ENCODE measurements at regions not wholly inside any gene's neighbourhood (a gene's known extent, or its start where the extent isn't known, plus 50 kb on each side); places are given as distances from the start of the nearest gene placed in this dataset.

DNA sequence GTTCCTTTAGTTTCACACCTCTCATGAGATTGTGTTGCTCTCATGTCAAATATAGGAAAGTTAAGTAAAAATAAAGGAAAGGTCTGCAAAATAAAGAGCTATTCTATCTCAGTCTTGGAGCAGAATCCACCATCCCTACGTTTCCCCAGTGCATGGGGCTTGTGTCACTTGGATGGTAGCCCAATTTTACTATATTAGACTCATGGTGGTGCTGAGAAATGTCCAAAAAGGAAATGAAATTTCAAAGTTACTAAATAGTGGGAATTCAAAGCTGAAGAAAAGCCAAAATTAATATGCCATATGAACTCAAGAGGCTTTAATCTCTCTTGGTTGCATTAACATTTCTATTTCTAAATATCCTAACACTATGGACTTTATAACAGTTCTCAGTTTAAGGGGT lies 1283.3 kb upstream of the GJE1 start:
- Histone ChIP-seq H2AFZ (no peak overlapping the region), H3F3A (ENCODE audit: insufficient read depth) (peaks cover 25% of the 10 kb centered on the region), H3K27ac (no peak overlapping the region), H3K9me3 (ENCODE audit: low read depth) (no peaks in the 10 kb centered on the region), H4K20me1 (ENCODE audit: insufficient read depth) (no peaks in the 10 kb centered on the region), H3K9me2 (ENCODE audit: insufficient read depth) (no peaks in the 10 kb centered on the region), H3K36me3 (ENCODE audit: low read depth) (no peaks in the 10 kb centered on the region), H3K4me1 (ENCODE audit: insufficient read depth) (peaks cover 57% of the 10 kb centered on the region), H3K4me3 (no peak overlapping the region), H3K9ac (no peak overlapping the region), H3K79me2 (ENCODE audit: insufficient read depth) (no peaks in the 10 kb centered on the region), H3K27me3 (replicated peaks; ENCODE audit: insufficient read depth) (no peaks in the 10 kb centered on the region), H3K4me2 (ENCODE audit: unreplicated experiment) (peak overlapping the region; percentile 19)
- WGBS, 2 experiments (ENCODE audit: low coverage in 1 of 2, low lambda C conversion rate in 2 of 2, missing lambda C conversion rate in 2 of 2) = 93 to 96% methylated on average over 1 of the region's 1 CpG
- no peak for TF ChIP-seq EZH2phosphoT487 (IDR thresholded peaks at IDR 0.05; ENCODE audit: insufficient read depth, low read depth)
- TF ChIP-seq EZH2 (IDR thresholded peaks at IDR 0.05; ENCODE audit: insufficient read depth, poor library complexity, severe bottlenecking) = no peak
- DNase-seq = no peak
- in situ Hi-C loops (cut with MboI) = no loop called here

DNA sequence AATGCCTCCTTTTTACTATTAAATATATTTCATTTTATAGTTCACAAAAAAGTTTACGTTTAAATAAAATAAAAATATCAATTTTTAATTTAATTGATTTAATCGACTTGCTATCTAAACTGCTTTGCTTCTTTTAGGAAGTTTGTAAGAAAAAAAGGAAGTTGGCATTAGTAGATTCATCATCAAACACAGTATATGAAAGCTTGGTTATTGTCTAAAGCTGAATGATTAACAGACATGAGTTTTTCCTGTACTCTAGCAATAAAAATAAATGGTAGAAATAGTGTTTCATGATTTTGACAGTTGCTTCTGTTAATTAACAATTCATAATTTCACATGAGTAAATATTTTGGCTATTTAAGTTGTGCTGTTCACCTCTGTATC lies 1285.5 kb upstream of the GJE1 start:
- peaks cover 51% of the 10 kb centered on the region for H3K4me1 ChIP-seq (ENCODE audit: insufficient read depth)
- H3K9me3 ChIP-seq (ENCODE audit: low read depth) = no peaks in the 10 kb centered on the region
- TF ChIP-seq EZH2 (IDR thresholded peaks at IDR 0.05; ENCODE audit: insufficient read depth, poor library complexity, severe bottlenecking) = no peak
- TF ChIP-seq EZH2phosphoT487 (IDR thresholded peaks at IDR 0.05; ENCODE audit: insufficient read depth, low read depth) = no peak
- peak overlapping the region; percentile 42 for H3K4me2 ChIP-seq (ENCODE audit: unreplicated experiment)
- no peaks in the 10 kb centered on the region for H3K9me2 ChIP-seq (ENCODE audit: insufficient read depth)
- H3K36me3 ChIP-seq (ENCODE audit: low read depth) = no peaks in the 10 kb centered on the region
- H4K20me1 ChIP-seq (ENCODE audit: insufficient read depth) = no peaks in the 10 kb centered on the region
- peak overlapping the region; percentile 54; the same call in 1 of the 2 replicates for H3K27ac ChIP-seq
- H2AFZ ChIP-seq = no peak overlapping the region
- in situ Hi-C loops (cut with MboI) = no loop called here
- no peak for DNase-seq
- no peaks in the 10 kb centered on the region for H3K27me3 ChIP-seq (replicated peaks; ENCODE audit: insufficient read depth)
- WGBS, 2 experiments (ENCODE audit: low coverage in 1 of 2, low lambda C conversion rate in 2 of 2, missing lambda C conversion rate in 2 of 2) = 59 to 64% methylated on average over 2 of the region's 2 CpGs
- peaks cover 25% of the 10 kb centered on the region for H3F3A ChIP-seq (ENCODE audit: insufficient read depth)
- H3K9ac ChIP-seq = no peak overlapping the region
- no peak overlapping the region for H3K4me3 ChIP-seq
- no peaks in the 10 kb centered on the region for H3K79me2 ChIP-seq (ENCODE audit: insufficient read depth)

DNA sequence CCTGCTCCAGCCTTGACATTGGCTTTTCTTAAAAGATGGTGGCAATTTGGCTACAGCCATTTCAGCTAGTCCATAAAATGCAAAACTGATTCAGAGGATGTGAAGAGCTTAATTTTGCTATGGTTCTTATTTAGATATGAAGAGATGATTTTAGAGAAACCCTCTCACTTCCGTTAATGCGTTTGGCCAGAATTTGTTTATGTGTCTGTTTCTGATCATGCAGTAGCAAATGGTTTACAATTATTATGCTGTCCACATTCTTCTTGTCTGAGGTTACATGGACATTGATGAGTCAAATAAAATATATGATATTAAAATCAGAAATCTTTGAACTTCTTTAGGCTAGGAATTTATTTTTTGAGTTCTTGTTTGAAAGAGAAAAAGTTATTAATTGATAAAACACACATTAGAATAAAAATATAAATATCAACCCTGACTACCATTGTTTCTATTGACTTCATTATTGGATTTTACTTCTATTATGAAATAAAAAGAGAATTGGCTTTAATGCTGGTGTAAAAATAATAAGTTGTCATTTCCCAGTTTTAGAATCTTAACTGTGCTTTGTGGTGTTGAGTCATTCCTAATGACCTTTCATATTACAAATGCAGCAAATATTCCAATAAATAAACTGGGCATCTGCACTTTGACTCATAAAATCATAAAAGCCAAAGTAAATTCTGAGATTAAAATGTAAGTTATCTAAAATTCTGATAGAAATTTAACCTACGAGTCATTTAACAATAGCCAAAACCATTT lies 1286.0 kb upstream of the GJE1 start:
- Histone ChIP-seq H3K27ac (peak overlapping the region; percentile 54), H3K27me3 (replicated peaks; ENCODE audit: insufficient read depth) (no peaks in the 10 kb centered on the region), H3F3A (ENCODE audit: insufficient read depth) (peaks cover 25% of the 10 kb centered on the region), H3K9me3 (ENCODE audit: low read depth) (no peaks in the 10 kb centered on the region), H3K36me3 (ENCODE audit: low read depth) (no peaks in the 10 kb centered on the region), H3K9ac (no peak overlapping the region), H3K4me3 (no peak overlapping the region), H4K20me1 (ENCODE audit: insufficient read depth) (no peaks in the 10 kb centered on the region), H3K4me2 (ENCODE audit: unreplicated experiment) (peak overlapping the region; percentile 42), H2AFZ (peak overlapping the region; percentile 16; the same call in 1 of the 2 replicates), H3K4me1 (ENCODE audit: insufficient read depth) (peaks cover 51% of the 10 kb centered on the region), H3K79me2 (ENCODE audit: insufficient read depth) (no peaks in the 10 kb centered on the region), H3K9me2 (ENCODE audit: insufficient read depth) (no peaks in the 10 kb centered on the region)
- 16 to 21% methylated on average over 3 of the region's 3 CpGs for WGBS, 2 experiments (ENCODE audit: low coverage in 1 of 2, low lambda C conversion rate in 2 of 2, missing lambda C conversion rate in 2 of 2)
- peak; percentile 73 for DNase-seq
- in situ Hi-C loops (cut with MboI) = no loop called here
- TF ChIP-seq EZH2phosphoT487 (IDR thresholded peaks at IDR 0.05; ENCODE audit: insufficient read depth, low read depth) = 0 out of 2 replicates have a peak, but pooled peaks have one; percentile 32
- no peak for TF ChIP-seq EZH2 (IDR thresholded peaks at IDR 0.05; ENCODE audit: insufficient read depth, poor library complexity, severe bottlenecking)

DNA sequence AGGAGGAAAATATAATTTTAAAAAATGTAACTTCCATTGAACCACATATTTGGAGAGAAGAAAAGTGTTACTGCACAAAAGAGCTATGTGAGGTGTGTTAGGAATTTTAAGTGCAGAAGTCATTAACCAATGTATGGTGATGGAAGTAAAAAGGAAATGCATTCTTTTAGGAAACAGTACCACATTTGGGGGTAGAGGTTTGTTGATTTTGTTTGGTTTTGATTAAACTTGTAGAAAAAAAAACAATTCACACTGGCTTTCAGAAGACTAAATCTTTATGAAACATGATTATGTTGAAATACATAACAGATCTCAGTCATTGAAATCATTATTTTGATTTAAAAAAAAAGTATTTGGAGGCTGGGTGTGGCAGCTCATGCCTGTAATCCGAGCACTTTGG lies 1287.0 kb upstream of the GJE1 start:
- Histone ChIP-seq H3K4me1 (ENCODE audit: insufficient read depth) (peaks cover 46% of the 10 kb centered on the region), H4K20me1 (ENCODE audit: insufficient read depth) (no peaks in the 10 kb centered on the region), H3K27ac (no peak overlapping the region), H3K27me3 (replicated peaks; ENCODE audit: insufficient read depth) (no peaks in the 10 kb centered on the region), H3F3A (ENCODE audit: insufficient read depth) (peaks cover 25% of the 10 kb centered on the region), H3K9ac (no peak overlapping the region), H3K4me2 (ENCODE audit: unreplicated experiment) (peak overlapping the region; percentile 39), H3K4me3 (no peak overlapping the region), H3K9me2 (ENCODE audit: insufficient read depth) (no peaks in the 10 kb centered on the region), H3K79me2 (ENCODE audit: insufficient read depth) (no peaks in the 10 kb centered on the region), H3K36me3 (ENCODE audit: low read depth) (no peaks in the 10 kb centered on the region), H3K9me3 (ENCODE audit: low read depth) (no peaks in the 10 kb centered on the region), H2AFZ (0 out of 2 replicates have a peak overlapping the region, but pooled peaks have one; percentile 29)
- WGBS, 2 experiments (ENCODE audit: low coverage in 1 of 2, low lambda C conversion rate in 2 of 2, missing lambda C conversion rate in 2 of 2) = 59 to 63% methylated on average over 1 of the region's 1 CpG
- no peak for DNase-seq
- TF ChIP-seq EZH2 (IDR thresholded peaks at IDR 0.05; ENCODE audit: insufficient read depth, poor library complexity, severe bottlenecking) = no peak
- TF ChIP-seq EZH2phosphoT487 (IDR thresholded peaks at IDR 0.05; ENCODE audit: insufficient read depth, low read depth) = no peak
- in situ Hi-C loops (cut with MboI) = no loop called here

All from GM23248 (cell line).